VCaP (cell line): ENCODE measurements at regions not wholly inside any gene's neighbourhood (a gene's known extent, or its start where the extent isn't known, plus 50 kb on each side); places are given as distances from the start of the nearest gene placed in this dataset.

Experiments
- H3K27ac ChIP-seq: fragments of 450-650 bp; 2 replicates; pipeline ENCODE4 v1.5.1; 2017
- TF ChIP-seq, protein P1 (sequence below): fragments of 450-650 bp; conservative IDR thresholded peaks from 2 replicates; pipeline ENCODE4 v1.5.1; 2017; ENCODE audit warnings: mild to moderate bottlenecking, moderate library complexity

DNA sequence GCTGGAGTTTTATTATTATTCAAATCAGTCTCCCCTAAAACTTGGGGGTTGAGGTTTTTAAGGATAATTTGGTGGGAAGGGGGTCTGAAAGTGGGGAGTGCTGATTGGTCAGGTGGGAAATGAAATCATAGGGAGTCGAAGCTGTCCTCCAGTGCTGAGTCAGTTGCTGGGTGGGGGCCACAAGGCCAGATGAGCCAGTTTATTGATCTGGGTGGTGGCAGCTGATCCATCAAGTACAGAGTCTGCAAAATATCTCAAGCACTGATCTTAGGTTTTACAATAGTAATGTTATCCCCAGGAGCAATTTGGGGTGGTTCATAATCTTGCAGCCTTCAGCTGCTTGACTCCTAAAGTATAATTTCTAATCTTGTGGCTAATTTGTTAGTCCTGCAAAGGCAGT is 146.0 kb upstream of the SPACA1 start:
- TF ChIP-seq, protein P1, sequence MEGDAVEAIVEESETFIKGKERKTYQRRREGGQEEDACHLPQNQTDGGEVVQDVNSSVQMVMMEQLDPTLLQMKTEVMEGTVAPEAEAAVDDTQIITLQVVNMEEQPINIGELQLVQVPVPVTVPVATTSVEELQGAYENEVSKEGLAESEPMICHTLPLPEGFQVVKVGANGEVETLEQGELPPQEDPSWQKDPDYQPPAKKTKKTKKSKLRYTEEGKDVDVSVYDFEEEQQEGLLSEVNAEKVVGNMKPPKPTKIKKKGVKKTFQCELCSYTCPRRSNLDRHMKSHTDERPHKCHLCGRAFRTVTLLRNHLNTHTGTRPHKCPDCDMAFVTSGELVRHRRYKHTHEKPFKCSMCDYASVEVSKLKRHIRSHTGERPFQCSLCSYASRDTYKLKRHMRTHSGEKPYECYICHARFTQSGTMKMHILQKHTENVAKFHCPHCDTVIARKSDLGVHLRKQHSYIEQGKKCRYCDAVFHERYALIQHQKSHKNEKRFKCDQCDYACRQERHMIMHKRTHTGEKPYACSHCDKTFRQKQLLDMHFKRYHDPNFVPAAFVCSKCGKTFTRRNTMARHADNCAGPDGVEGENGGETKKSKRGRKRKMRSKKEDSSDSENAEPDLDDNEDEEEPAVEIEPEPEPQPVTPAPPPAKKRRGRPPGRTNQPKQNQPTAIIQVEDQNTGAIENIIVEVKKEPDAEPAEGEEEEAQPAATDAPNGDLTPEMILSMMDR, result no peak
- H3K27ac ChIP-seq, result no peak overlapping the region

DNA sequence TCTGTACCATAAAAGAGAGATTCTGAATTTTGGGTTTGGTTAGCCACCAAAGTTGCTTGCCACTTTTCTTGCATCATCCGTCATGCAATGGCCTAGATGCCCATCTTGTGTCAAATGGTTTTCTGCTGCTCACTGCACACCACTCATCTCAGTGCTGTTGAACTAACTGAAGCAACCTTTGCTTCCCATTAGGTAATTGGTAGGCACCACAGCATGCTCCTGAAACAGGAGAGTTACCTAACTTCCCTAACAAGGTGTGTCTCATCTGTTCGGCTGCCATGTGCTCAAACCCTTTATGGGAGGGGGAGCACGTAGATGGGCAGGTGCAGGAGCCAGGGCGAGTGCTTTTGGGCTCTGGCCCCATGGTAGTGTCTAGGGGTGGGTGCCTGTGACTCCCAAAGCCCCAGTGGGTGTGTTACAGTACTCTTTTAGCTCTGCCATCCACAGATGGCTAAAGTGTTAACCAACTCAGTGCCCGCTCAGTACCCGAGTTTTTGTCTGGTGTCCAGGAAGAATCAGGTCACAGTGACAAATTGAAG is 147.4 kb upstream of the SPACA1 start:
- TF ChIP-seq, protein P1, result no peak
- H3K27ac ChIP-seq, result no peak overlapping the region

DNA sequence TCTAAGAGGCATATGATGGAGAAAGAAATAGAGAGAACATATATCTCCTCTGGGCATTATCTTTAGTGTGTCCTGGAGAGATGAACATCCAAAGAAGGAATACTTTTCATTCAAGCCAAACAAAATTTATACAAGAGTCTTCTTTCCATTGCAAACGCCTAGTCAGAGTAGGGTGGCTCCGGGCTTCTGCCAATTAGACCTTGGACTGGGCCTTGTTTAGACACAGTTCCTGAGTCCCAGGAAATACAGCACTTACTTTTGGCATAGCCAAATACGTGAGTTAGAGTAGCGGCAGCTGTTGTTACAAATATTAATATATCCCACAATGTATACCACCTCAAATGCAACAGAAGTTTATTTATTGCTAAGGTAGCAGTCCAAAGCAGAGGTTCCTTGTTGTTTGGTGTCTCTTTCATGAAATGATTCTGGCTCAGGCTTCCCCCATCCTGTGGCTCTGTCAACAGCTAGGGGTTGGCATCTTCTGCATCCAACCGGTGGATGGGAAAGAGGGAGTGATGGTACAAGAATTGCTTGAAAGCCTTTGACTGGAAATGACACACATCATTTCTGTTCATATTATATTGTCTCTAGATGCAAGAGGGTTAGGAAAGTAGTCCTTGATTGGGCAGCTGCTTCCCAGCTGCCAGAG is 148.0 kb upstream of the SPACA1 start:
- no peak overlapping the region for H3K27ac ChIP-seq
- TF ChIP-seq, protein P1, result no peak

DNA sequence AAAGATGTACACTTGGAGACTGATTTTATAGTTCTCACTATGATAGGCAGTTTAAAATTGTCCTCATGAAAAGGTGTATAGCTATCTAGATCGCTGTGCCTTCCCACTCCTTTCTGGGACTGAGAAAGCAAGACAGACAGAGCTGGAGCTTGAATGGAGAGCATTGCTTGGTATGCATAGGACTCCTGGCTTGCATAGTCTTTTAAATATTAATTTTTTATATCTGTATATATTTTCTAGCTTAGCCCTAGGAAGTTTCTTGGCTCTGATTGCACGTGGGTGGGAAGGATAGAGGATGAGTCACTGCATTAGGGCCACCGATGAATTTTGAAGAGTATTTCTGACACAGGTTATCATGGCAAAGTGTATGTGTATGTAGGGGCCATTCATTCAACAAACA is 150.0 kb upstream of the SPACA1 start:
- TF ChIP-seq, protein P1, result no peak
- no peak overlapping the region for H3K27ac ChIP-seq

DNA sequence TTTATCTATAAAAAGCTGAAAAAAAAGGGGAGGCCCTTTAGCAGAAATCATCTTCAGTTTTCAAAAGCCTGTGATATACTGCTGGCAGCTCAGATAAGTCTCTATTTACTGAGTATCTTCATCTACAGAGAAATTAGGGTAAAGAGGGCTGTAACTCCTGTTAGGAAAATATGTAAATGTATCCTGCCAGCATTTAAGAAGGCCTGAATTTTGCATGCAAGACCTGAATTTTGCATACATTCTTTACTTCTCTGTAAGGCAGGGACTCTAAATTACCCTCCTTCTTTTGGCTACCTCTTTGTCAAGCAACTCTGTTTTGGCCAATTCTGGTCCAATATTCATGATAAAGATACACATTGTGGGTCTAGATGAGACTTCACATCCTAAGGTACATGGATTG is 150.6 kb upstream of the SPACA1 start:
- TF ChIP-seq, protein P1, result no peak

DNA sequence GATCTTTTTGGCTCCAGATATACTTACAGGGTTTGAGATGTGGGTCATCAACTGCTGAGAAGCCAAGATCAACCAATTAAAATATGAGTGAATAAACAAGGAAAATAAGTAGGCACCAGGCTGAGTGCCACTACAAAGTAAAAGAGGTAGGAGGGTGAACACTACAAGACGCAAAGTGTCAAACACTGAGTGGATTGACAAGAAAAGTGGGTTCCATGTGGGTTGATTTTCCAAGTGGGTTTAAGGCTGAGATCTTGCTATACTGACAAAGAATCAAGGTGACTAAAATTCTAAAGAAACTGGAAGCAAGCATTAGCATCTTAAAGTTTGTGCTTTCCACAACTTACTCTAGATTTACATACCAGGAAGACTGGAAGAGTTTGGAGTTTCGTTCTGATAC is 160.4 kb upstream of the SPACA1 start:
- TF ChIP-seq, protein P1, result no peak
- H3K27ac ChIP-seq, result no peak overlapping the region

More for the DNA sequence above, 150.6 kb upstream of the SPACA1 start:
- no peak overlapping the region for H3K27ac ChIP-seq

DNA sequence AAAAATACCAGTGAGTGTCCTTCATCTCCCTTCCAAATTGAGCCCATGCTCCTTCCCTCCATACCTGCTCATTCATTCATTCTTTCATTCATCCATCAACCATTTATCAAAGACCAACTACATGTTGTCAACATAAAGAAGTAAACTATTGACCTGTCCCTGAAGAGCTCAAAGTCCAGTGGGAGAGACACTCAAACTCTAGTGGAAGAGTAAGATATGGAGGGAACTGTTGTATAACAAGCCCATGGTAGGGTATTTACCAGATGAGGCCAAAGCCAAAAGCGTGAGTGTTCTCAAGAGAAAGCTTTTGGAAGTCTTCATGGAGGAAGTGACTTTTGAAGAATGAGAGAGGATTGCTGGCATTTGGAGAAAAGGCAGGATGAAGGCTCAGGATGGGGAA is 163.4 kb upstream of the SPACA1 start:
- TF ChIP-seq, protein P1, result no peak

More for the DNA sequence above, 163.4 kb upstream of the SPACA1 start:
- H3K27ac ChIP-seq, result no peak overlapping the region
